IPS-NIHi7 (cell line): ENCODE measurements at regions not wholly inside any gene's neighbourhood (a gene's known extent, or its start where the extent isn't known, plus 50 kb on each side); places are given as distances from the start of the nearest gene placed in this dataset.

Source experiments
- DNase-seq: peaks from one replicate; pipeline ENCODE4 v3.0.0; 2012; ENCODE audit warnings: mixed read lengths; ENCODE audit errors: extremely low spot score

DNA sequence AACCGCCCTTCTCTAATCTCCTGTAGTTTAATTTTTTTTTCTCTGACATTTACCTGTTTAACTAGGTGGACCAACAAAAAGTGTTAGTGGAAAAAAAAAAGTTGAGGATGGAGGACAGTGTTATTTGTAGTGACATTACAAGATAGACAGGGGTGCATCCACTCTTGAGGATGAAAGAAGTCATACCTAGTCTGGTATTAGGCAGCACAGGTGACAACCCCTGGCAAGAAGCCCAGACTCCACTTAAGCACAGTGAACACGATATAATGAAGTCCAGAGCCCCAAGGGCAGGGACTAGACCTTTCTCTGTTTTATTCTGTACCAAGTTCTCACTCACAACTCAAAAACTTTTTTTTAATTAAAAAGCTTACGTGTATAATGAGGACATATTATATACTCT, 268.4 kb downstream of the GPR37 start:
- no peak for DNase-seq

DNA sequence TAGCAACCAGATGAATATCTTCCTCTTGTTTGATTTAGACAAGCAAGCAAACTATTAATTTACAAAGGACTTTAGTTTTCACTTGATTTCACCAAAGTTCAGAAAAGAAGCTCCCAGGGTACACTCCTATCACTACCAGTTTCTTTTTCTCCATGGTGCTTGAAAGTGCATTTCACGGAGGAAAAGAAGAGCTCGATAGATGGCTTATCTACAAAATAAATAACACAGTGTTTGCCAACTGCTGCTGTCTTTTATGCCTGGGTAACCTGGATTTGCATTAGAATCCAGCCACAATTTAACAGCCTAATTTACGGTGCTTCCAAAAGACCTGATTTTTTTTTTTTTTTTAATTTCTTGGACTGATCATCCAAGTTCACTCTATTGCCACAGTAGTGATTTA, 275.7 kb downstream of the GPR37 start:
- no peak for DNase-seq

DNA sequence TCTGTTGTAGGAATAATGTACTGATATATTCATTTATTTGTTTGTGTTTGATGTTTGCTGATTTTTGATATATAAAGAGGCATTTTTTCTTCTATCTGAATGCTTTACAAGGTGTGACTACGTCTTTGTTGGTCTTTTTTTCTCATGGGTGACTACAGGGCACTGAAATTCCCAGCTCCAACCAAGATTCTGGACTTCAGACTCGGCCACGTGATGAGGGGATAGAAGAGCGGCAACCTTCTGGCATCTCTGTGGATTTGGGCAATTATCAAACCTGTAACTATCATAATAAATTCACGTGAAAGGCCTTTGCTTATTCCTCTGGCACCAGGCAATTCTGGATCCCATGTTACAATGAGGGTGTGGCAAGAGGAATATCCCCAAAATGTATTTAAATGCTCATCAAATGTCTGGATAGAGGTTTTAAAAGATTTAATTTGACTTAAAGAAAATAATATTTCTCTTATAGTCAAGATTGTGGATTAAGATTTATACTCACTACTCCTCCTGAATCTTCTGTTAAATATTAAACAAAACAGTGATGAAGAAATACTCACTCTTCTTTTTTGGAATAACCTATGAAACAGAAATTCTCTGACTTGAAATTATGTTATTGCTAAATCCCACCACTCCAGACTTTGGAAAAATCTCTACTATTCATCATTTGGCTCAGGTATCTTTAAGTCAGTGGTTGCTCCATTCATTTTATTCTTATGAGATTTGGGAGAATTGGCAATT, 276.3 kb downstream of the GPR37 start:
- DNase-seq, result no peak

DNA sequence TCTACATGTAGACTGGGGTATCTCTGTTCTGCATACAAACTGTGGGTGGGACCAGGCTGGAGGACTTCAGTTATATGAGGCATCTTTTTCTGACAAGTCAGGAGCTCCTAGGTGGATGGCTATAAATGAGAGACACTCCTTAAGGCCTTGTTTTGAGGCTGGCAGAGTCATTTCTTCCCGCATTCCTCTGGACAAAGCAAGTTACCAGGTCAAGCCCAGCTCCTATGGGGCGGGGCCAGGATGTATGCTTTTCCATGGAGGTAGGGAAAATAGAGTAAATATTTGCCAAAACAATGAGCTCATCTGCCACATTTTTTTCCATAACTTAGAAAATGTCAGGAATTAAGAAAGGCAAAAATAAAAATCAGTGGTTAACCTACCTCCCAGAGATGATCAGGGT, 283.4 kb downstream of the GPR37 start:
- no peak for DNase-seq

DNA sequence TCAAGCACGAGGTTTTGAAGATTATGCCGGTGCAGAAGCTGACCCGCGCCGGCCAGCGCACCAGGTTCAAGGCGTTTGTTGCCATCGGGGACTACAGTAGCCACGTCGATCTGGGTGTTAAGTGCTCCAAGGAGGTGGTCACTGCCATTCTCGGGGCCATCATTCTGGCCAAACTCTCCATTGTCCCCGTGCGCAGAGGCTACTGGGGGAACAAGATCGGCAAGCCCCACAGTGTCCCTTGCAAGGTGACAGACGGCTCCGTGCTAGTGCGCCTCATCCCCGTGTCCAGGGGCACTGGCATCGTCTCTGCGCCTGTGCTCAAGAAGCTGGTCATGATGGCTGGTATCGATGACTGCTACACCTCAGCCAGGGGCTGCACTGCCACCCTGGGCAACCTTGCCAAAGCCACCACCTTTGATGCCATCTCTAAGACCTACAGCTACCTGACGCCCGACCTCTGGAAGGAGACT, 284.7 kb downstream of the GPR37 start:
- DNase-seq, result no peak

DNA sequence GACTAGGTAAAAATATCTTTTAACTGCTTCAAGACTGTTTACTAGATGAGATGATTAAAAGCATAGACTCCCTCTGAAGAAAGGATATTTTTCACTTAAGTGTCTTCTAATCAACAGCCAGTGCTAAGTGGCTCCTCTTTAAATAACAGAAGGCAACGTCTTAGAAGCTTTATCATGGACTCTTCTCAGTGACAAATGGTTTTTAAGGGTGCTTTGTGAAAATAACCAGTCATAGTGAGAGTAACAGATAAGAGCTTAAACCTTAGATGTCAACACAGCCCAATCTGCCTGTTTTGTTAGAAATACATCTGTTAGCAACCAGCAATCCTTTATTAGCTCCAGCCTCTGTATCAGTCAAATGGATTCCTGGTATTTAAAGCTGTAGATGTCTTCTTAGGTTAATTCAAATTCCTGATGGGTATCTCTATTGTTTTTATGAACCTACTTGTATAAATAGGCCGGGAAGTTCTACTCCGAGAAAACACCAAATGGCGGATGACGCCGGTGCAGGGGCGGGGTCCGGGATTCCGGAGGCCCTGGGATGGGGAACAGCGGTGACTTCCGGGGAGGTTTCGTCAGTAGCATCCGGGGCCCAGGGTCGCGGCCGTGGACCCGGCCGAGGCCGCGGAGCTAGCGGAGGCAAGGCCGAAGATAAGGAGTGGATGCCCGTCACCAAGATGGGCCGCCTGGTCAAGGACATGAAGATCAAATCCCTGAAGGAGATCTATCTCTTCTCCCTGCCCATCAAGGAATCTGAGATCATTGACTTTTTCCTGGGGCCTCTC, 285.4 kb downstream of the GPR37 start:
- DNase-seq, result no peak

DNA sequence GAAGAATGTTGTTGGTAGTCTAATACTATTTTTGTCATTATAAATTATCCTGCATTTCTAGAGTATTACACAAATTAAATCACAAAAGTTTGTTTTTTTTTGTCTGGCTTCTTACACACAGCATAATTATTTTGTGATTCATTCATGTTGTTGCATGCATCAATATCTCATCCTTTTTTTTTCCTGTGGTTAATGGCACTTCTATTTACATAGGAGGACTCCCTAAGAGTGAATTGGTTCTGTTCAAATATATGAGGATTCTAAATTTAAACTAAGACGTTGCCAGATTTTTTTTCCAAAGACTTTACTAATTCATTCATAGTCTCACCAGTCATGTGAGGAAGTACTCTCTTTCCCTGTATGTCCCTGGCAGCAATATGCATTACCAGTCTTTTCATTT, 303.3 kb downstream of the GPR37 start:
- DNase-seq, result no peak

DNA sequence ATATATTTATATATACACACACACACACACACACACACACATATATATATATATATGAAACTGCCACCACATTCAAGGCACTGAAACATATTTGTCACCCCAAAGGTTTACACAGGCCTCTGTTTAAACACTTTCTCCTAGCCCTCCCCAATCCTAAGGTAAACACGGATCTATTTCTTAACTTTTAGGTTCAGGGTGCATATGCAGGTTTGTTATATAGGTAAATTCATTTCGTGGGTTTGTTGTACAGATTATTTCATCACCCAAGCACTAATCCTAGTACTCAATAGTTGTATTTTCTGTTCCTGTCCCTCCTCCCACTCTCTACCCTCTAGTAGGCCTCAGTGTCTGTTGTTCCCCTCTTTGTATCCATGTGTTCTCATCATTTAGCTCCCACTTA, 305.0 kb downstream of the GPR37 start:
- no peak for DNase-seq

DNA sequence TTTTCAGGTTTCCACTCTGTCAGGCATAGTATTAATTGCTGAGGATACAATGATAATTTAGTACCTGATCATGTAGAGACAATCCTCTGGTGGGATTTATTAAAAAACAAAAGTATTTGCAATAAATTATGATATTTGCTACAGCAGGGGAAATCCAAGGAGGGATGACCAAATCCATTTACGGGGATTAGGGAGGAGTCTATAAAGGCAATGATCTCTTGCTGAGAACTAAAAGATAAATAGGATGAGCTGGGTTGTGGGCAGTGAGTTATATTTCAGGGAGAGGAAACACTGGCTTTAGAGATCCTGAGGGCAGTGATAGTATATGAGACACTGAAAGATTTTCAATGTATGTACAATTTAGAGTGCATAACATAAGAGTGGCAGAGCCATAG, 305.5 kb downstream of the GPR37 start:
- no peak for DNase-seq

DNA sequence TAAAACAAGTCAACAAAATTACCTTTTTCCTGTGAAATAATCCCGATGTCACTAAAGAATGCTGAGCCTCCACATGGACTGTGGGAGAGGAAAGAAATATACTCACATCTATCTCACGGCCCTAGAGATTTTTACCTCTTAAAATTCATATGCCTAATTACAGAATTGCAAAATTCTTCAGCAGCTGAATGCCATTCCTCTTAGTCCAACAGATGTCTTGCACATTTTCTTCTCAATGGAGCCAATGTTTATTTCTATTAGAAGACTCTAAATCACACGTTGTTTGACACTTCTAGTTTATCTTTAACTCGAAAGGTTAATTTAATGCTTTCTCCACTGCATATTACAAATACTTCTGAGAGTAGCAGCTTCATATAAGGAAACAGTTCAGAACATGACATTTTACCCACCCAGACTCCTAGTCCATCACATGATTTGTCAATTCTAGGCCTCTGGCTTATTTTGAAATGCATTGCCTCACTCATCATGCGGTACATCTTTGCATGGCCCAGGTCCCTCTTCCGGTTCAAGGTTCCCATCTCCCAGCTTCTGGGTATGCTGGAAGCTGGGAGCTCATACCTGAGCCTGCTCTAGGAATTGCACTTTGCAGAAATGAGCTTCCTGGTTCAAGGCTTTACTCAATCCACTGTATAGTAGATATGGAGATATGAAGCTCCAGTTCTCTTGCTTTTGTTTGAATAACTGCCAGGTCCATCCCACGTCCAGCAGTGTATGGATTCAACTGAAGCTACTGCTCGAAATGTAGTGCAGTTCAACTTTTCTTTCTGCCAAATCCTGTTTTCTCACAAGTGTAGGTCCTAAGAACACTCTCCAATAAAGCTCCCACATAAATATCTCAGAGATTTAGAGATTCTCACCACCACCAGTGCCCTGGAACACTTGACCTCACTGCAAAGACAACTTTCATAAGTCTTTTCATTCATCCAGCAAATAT, 306.2 kb downstream of the GPR37 start:
- DNase-seq, result no peak

DNA sequence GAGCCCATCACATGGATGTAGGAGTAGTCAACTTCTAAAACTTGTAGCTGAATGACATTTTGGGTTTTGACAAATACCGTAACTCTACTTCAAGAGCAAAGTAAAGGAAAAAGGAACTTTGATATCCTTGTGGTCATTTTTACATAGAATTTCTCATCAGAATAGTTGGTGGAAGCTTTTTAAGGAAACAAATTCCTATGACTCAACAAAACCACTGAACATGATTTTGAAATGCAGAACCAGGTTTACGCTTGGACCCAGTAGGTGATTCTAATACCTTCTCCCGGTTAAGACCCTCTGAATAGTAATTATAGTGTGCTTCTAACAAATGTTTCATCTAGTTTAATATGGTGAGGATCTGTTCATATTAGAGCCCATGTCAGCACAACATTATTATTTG, 307.8 kb downstream of the GPR37 start:
- DNase-seq, result no peak

DNA sequence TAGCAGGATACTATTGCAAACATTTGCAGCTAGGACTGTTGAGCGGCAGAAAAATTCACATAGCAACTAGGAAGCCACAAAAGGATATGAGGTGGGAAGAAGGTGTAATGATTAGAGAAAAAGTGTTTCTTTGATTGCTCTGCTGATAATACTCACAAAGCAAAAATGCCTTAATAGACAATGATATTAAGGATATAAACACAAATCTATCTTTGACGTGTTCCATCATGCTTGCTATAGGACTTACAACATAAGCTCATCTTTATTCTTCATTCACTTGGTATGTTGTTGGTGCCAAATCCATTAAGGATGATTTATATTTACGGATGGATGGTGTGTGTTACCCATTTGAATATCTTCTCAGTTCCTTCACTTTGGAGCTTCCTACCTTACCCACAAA, 309.3 kb downstream of the GPR37 start:
- no peak for DNase-seq

DNA sequence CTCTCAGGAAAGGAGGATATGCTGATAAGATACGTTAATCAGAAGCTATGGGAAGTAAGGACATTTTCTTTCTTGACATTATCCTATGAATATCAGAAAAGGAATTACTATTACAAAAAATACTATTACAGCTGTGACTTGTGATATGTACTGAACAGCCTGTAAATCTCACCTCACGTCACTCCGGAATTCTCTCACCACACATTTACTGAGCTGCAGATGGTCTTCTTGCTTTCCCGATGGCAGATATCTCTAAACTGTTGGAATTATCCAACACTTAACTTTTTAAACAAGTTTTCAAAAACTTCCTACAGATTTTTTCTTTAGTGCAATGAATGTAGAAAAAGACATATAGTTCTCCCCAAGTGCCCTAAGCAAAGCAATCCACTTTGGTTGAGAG, 313.4 kb downstream of the GPR37 start:
- DNase-seq, result no peak

DNA sequence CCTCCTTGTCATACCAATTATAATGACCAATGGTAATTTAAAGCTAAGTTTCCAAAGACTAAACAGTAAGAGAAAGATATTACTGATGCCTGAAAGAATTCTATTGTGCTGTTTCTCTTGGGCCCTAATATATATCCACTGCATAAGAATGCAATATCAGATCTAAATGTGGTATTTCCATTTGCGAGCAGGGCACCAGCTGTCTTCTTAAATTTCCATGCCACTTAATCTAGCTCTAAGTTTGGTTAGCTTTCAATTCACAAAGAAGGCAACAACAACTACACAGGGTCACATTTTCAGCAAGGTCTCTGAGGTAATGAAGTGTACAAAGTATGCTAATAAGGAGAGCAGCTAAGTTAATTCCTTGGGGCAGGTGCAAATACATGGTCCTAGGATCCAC, 315.7 kb downstream of the GPR37 start:
- DNase-seq, result no peak

DNA sequence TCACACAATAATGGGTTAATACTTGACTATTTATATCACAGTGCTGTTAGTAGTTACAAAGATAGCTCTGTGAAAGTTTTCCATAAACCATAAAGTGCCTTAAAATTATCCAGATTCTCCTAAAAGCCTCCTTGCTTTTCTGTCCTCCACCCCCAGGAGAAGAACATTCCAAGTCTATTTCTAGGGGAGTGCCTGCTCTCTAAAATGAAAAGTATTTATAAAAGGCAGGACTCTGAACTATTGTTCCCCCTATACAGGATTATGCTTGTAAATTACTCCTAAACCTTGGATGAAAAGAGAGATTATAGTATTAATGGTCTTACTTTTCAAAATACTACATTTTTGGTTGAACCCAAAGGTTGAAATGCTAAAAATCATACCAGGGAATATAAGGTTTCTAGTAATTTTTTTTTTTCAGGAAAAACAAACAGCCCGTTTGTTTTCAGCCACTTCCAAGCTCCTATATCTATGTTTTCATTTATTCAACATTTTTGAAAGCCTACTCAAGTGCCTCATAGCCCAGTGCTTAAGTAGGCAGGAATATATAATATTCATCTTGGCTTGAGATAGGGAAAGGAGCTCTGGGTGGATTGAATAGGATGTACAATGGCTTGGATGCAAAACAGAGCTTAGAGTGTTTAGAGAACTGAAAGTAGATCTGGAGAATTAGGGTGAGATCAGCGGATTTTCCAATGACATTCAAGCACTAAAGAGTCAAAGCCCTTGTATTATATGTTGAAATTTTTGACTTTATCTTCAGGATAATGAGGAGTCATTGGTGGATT, 320.7 kb downstream of the GPR37 start:
- DNase-seq, result no peak

DNA sequence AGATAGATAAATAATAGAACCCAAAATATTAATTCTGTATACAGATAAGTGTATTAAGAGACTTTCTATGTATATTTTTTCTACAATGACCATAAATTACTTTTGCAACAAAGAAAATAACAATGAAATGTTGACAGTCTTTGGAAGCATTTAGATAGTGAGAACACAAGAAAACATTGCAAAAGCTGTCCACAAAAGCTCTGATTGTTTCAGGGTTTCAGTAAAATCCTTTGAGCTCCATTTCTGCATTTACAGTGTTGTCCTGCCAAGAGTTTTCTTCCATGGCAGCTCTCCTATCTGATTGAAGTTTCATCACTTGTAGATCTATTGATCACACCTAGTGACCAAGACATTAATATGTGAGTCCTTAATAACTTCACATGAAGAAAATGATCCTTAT, 321.8 kb downstream of the GPR37 start:
- DNase-seq, result no peak

DNA sequence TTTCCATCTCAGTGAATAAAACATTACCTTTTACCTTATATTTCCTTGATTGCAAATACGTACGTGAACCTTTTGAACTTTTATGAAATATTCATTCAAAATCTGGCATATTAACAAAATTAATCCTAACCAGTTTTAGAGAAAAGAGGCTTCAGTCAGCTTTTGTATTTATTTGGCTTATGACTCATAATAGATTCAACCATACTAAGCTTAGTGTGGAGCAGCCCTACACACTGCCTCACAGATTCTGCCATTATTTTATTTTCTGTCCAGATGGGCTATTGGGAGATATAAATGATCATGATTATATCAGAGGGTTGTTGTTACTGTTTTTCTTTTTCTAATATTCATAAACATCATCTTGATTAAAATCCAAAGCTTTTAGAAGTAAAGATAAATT, 325.5 kb downstream of the GPR37 start:
- DNase-seq, result no peak

DNA sequence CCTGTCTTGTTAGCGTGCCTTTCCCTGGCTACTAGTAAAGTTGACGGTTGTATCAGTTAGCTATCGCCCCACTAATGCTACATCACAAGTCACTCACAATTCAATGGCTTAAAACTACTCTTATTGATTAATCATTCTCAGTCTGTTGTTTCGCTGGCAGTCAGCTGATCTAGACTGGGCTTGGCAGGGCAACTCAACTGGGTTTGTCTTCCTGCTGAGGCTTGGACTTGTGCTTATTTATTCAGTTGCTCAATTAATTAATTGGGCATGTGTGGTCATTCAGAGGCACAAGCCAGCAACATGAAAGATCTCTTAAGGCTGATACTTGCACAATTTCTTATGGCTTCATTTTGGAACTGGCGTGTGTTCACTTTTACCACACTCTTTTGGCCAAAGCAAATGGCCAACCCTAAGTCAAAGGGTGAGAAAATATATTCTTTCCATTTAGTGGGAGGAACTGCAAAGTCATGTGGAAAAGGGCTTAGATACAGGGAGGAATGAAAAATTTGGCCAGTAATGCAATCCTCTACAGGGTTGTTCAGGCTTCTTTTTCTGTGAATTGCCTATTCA, 333.5 kb downstream of the GPR37 start:
- DNase-seq, result no peak

DNA sequence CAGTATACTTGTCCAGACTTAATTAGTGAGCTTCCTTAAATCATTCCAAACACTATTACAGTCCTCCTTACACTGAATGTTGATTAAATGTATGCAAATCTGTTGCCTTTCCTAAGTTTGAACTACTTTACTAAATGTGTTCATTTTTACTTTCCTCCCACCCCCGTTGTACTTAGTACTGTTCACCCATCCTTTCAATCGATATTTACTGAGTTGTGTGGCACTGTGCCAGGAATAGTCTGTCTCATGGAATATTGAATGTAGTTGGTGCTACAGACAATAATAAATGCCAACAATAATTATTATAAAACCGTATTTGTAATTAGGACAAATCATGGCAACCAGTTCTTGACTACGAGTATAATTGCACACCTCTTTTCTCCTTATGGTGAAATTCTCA, 335.7 kb downstream of the GPR37 start:
- no peak for DNase-seq

DNA sequence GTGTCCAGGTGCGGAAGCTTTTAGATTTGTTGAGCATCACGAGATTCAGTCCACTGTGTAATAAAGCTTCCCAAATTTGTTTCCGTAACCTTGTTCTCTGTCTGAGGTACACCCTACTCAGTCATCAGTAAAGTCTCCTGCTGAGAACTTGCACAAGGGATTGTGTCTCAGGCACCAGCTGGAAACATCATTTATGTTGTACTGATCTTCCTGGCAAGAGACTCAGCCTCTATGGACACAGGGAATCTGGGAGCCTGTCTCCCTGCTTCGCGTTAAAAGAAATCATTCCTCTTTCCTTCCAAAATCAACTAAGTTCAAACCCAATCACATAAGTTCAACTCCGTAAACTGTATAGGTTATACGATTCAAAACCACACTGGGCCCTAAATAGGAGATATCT, 336.8 kb downstream of the GPR37 start:
- DNase-seq, result no peak

DNA sequence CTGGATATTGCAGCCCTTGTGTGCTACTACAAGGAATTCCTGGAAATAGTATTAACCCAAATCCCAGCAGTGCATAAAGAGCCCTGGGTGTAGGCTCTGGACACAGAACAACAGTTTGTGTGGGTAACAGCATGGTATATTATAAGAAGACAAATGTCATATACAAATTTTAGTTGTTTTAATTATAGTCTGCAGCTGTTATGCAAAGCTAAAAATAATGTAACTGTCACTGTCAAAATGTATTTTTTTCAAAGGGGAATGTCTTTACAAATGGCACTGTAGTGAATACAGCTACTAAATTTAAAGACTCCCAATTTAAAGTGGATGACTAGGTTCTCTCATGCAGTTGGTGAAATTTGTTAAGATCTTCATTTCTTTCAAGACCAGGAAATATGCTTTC, 339.0 kb downstream of the GPR37 start:
- no peak for DNase-seq
